H7 (cell line): ENCODE measurements at regions not wholly inside any gene's neighbourhood (a gene's known extent, or its start where the extent isn't known, plus 50 kb on each side); places are given as distances from the start of the nearest gene placed in this dataset.
"Not testable (repeated sequence)": the region's sequence is repeated elsewhere in the genome, so short reads cannot be mapped to it uniquely, and the experiment has no call there.

ENCODE experiments used
- DNase-seq: peaks from one replicate; pipeline ENCODE4 v3.0.0; 2012
- H3K27me3 ChIP-seq: 2 replicates; pipeline ENCODE4 v1.6.0; 2011; ENCODE audit warnings: mild to moderate bottlenecking, low read length; ENCODE audit not compliant: control insufficient read depth, insufficient read depth
- H3K36me3 ChIP-seq: replicated peaks from 2 replicates; pipeline ENCODE4 v1.5.1; 2011; ENCODE audit warnings: low read length; ENCODE audit not compliant: control insufficient read depth, insufficient read depth
- H3K4me3 ChIP-seq: 2 replicates; pipeline ENCODE4 v1.5.1; 2011; ENCODE audit warnings: low read depth, mild to moderate bottlenecking, control low read depth, low read length, moderate library complexity; ENCODE audit not compliant: insufficient read depth

- no peak for DNase-seq
- no peak overlapping the region for H3K4me3 ChIP-seq
- H3K27me3 ChIP-seq = no peaks in the 10 kb centered on the region
- no peaks in the 10 kb centered on the region for H3K36me3 ChIP-seq
These were observed 76.7 kb upstream of the ELK3 start for GRCh38 chr12:96117460-96117859.

DNA sequence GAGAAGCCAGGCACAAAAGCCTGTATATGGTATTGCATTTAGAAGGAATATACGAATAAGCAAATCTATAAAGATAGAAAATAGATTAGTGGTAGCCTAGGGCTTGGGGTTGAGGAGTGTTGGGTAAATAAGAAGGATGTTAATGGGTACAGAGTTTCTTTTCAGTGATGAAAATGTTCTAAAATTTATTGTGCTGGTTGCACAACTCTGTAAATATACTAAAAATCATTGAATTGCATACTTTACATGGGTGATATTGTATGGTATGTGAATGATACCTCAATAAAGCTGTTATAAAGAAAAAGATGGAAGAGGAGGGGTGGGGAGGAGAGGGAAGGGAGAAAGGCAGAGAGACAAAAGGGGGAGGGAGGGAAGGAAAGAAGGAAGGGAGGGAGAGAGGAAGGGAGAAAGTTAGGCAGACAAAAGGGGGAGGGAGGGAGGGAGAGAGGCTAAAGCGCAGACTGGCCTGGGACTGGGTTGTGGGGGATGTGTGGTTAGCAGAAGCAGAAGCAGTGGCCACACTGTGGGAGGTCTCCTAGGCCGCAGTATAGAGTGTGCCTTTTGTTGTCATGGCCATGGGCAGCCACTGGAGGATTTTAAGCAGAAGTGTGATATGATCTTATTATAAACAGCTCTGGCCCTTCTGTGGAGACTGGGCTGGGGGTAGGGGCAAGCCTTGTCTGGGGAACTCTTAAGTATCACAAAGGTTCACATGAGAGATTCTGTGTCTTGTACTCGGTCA is 73.6 kb upstream of the ELK3 start:
- Histone ChIP-seq H3K4me3 (no peak overlapping the region), H3K36me3 (no peaks in the 10 kb centered on the region)
- peak; percentile 49 for DNase-seq

DNA sequence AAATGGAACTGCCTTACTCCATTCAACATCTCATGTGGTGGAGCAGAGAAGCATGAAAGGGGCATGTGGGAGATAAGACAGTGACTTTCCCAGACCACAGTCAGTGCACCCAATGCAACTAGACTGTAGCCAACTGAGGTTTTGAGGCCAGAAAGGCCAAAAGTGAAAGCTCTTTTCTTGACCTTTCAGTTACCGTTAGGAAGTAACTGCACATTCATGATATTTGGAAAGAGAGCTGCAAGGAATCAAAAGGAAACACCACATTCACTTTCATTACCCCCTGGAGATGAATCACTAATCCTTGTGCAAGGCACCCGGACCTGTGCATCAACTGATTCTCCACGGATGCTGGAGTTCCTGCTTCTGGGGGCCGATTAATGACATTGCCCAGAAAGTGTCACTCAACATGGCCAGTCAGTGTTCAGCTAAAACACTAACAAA is 72.9 kb upstream of the ELK3 start:
- Histone ChIP-seq H3K27me3 (no peaks in the 10 kb centered on the region), H3K4me3 (no peak overlapping the region)
- no peak for DNase-seq

More for the DNA sequence above, 73.6 kb upstream of the ELK3 start:
- no peaks in the 10 kb centered on the region for H3K27me3 ChIP-seq

GRCh38 chr12:96128292-96128691 is 65.9 kb upstream of the ELK3 start:
- H3K36me3 ChIP-seq, DNase-seq, H3K27me3 ChIP-seq, H3K4me3 ChIP-seq: not testable (repeated sequence)

More for the DNA sequence above, 72.9 kb upstream of the ELK3 start:
- H3K36me3 ChIP-seq = no peaks in the 10 kb centered on the region

- Histone ChIP-seq H3K36me3 (no peaks in the 10 kb centered on the region), H3K27me3 (no peaks in the 10 kb centered on the region), H3K4me3 (no peak overlapping the region)
- DNase-seq = no peak
These were observed 63.6 kb upstream of the ELK3 start for GRCh38 chr12:96130396-96131059.

GRCh38 chr12:96131230-96131788 is 62.9 kb upstream of the ELK3 start:
- DNase-seq = no peak
- H3K4me3 ChIP-seq = no peak overlapping the region
- no peaks in the 10 kb centered on the region for H3K36me3 ChIP-seq
- no peaks in the 10 kb centered on the region for H3K27me3 ChIP-seq

- no peak for DNase-seq
- H3K36me3 ChIP-seq = no peaks in the 10 kb centered on the region
- no peaks in the 10 kb centered on the region for H3K27me3 ChIP-seq
- no peak overlapping the region for H3K4me3 ChIP-seq
These were observed 61.4 kb upstream of the ELK3 start for GRCh38 chr12:96132819-96133218.

DNA sequence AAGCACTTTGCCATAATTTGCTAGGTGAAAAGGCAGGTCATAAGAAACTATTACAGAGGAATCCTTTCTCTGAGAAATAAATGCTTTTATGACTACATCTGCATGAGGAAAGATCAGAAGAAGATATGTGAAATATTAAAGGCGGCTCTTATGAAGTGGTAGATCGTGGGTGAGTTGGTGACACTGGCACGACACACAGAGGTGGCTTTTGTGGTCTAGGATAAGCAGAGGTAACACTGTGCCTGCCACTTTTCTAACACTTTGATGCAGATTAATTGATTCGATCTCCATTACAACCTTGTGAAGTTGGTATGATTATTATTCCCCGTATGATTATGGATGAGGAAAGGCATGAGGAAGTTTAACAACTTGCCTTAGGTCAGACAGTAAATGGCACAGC is 60.0 kb upstream of the ELK3 start:
- Histone ChIP-seq H3K36me3 (no peaks in the 10 kb centered on the region), H3K27me3 (no peaks in the 10 kb centered on the region), H3K4me3 (no peak overlapping the region)
- DNase-seq = no peak

DNA sequence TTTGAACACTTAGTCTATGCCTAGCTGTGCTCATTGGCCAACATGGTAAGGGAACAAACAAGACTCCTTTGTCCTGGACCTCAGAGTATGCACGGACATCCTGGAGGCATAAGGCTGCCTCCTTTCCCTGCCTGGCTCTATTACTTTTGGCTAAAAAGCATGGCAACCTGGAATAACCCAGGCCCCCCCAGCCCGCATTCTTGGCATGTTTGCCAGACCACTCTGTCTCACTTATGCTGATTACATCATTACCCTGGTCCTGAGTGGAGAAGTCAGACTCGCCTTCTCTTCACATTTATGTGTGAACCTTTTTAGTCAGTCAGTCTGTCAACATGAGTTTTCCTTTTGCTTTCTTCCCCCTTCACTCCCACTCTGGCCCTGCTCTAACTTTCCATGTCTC is 58.0 kb upstream of the ELK3 start:
- H3K36me3 ChIP-seq = no peaks in the 10 kb centered on the region
- DNase-seq = no peak
- no peak overlapping the region for H3K4me3 ChIP-seq

DNA sequence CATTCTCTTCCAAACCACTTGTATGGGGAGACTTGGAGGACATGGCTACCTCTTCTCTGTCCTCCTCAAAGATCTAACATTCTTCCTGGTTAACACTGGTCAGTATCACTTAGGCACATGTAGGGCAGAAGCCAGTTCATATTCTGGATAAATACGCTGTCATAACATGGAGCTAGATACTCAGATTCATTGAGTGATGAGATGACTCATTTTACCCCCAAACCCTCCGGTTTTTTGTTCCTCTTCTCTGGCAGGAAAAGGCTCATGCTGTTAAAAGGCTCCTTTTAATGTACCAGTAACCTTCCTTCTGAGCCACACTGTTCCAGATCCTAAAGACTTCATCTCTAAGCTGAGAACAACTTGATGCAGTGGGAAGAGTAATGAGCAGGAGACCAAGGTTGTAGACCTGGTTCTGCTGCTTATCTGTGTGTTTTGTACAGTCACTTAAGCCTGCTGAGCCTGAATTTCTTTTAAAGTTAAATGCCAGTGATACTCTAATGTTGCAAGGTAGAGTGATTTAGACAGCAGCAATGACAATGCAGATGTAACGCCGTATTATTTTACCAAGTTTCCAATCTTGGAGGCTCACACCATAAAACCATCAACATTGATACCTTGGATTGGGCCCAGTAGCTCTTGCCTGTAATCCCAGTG is 57.3 kb upstream of the ELK3 start:
- Histone ChIP-seq H3K36me3 (no peaks in the 10 kb centered on the region), H3K4me3 (no peak overlapping the region), H3K27me3 (no peaks in the 10 kb centered on the region)
- no peak for DNase-seq

More for the DNA sequence above, 58.0 kb upstream of the ELK3 start:
- no peaks in the 10 kb centered on the region for H3K27me3 ChIP-seq

DNA sequence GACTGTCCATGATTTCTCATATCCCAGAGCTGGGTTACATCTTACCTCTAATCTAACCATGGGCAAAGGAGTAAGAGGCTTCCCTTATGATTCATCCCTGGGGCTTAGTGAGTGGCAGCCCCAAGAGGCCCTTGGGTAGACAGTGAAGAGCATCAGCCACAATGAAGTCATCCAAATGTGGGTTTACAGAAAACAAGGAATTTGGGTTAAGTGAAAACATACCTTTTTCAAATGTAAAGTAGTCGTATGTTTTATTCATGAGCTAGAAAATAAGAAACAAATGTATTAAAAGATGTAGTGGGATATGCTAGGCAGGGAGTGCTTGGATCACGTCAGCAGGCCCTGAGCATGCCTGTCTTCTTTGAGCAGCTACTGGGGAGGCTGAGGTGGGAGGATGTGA is 54.0 kb upstream of the ELK3 start:
- H3K4me3 ChIP-seq = no peak overlapping the region
- no peaks in the 10 kb centered on the region for H3K36me3 ChIP-seq
- H3K27me3 ChIP-seq = no peaks in the 10 kb centered on the region
- DNase-seq = no peak

GRCh38 chr12:96141216-96141912 is 52.8 kb upstream of the ELK3 start:
- no peaks in the 10 kb centered on the region for H3K36me3 ChIP-seq
- H3K27me3 ChIP-seq = no peaks in the 10 kb centered on the region
- DNase-seq = no peak
- no peak overlapping the region for H3K4me3 ChIP-seq

GRCh38 chr12:96143392-96143791 is 50.8 kb upstream of the ELK3 start:
- Histone ChIP-seq H3K36me3 (no peaks in the 10 kb centered on the region), H3K4me3 (no peak overlapping the region), H3K27me3 (no peaks in the 10 kb centered on the region)
- DNase-seq = no peak

- no peak for DNase-seq
- H3K4me3 ChIP-seq = no peak overlapping the region
- no peaks in the 10 kb centered on the region for H3K27me3 ChIP-seq
- no peaks in the 10 kb centered on the region for H3K36me3 ChIP-seq
These were observed 50.2 kb upstream of the ELK3 start for GRCh38 chr12:96143827-96144565.
